GM21381 (cell line): ENCODE measurements at regions not wholly inside any gene's neighbourhood (a gene's known extent, or its start where the extent isn't known, plus 50 kb on each side); places are given as distances from the start of the nearest gene placed in this dataset.

Experiments
- ATAC-seq: cut with Tn5 transposase; IDR thresholded peaks from one replicate; pipeline ENCODE4 v1.9.1; 2021; ENCODE audit warnings: mild to moderate bottlenecking, moderate library complexity; ENCODE audit not compliant: unreplicated experiment

DNA sequence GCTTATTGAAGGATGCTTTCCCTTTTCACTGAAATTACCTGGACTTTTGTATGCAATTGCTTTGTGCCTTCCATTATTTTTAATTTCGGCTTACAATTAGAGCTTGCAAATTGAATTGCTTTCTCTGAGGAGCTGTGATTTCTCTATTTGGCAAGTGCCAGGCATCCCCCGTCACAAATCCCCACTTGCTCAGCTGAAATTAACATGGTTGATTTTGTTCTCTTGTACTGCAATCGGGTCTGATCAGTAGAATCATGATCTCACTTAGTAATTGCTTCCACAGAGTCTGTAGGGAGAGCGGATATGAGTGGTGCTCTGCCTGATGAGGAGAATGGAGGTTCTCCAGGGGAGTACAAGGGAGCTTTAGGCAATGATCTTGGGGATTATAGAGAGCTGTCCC, 495.5 kb upstream of the SGCD start:
- no peak for ATAC-seq

DNA sequence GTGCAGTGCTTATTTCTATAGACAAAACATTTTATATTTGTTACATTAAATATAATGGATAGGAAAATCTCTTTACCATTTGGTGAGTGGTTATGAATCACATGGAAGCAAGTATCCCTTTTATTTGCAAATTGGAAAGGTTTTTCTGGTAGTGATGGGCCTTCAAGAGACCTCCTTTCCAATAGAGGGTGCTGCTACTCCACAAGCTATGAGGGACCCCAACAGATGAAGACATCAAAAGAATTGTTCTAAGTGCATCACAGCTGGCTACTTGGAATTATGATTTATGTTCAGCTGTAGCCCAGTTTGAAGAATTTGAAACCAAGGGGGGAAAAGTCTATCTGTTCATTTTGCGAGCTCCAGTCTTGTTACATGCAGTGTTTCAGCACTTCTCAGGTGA, 493.7 kb upstream of the SGCD start:
- no peak for ATAC-seq

DNA sequence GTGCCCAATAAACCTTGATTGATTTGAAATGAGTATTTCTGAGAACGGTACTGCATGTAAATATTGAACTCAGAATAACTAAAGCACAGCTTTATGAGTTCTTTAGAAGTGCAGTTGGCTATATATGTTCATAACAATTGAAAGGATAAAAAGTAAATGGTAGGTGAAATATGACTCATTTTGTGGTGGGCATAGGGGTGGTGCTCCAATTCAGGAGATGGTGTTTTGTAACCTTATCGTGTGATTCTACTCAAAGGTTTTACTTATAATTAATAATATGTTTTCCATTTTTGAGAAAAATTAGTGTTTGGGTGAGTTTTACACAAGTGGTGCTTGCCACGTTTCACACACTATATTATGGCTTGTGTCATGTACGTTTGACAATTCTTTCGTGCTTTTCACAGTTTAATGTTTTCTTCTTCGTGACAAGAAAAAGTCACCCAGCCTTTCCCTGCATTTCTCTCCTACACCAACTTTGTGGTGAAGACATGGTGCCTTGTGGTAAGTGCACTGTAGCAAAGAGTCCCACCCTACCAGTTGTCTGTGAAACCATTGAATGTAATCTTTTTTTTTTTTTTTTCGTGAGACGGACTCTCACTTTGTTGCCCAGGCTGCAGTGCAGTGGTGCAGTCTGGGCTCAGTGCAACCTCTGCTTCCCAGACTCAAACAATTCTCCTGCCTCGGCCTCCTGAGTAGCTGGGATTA, 492.5 kb upstream of the SGCD start:
- ATAC-seq: no peak

DNA sequence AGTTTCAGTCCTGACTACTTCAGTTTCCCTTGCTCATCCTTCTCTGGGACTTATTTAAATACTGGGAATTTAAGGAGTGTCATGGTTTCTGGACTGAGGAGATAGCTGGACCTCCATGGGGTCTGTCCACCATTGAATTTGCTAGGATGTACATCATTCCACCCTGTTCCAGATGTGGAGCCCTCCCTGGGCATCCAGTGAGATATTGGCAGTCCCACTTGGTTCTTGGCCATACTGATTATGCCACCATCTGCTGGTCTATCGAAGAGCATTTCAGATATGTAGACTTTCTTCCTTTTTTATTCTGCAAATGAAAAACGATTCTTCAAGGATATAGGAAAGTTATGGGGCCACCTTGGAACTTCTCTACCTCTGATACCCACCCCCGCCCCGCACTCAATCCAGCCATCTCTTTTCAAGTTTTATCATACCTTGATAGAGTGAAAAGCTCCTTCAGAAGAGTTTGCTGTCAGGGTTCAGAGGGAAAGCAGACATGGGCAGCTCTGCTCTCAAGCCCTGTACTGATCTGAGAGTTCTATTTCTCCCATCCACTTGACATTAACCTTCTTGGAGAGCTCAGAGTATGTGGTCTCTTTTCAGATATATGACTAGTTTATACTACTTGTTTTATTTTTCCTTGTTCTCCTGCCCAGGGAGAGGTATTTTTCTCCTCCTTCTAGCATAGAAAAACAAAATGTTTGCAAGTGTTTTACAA, 490.7 kb upstream of the SGCD start:
- no peak for ATAC-seq

DNA sequence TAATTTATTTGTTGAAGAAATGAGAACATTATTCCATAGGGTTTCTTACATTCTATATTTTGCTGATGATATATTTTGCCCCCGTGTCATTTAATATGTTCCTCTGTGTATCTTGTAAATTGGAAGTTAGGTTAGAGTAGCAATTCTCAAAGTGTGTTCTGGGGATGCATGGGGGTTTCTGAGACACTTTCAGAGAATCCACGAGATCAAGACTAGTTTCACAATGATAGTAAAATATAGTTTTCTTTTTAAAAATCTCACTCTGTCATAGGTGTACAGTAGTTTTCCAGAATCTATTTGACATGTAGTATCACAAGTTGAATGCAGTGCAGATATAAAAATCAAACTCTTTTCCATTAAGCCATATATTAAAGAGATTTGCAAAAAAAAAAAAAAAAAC, 488.6 kb upstream of the SGCD start:
- no peak for ATAC-seq

DNA sequence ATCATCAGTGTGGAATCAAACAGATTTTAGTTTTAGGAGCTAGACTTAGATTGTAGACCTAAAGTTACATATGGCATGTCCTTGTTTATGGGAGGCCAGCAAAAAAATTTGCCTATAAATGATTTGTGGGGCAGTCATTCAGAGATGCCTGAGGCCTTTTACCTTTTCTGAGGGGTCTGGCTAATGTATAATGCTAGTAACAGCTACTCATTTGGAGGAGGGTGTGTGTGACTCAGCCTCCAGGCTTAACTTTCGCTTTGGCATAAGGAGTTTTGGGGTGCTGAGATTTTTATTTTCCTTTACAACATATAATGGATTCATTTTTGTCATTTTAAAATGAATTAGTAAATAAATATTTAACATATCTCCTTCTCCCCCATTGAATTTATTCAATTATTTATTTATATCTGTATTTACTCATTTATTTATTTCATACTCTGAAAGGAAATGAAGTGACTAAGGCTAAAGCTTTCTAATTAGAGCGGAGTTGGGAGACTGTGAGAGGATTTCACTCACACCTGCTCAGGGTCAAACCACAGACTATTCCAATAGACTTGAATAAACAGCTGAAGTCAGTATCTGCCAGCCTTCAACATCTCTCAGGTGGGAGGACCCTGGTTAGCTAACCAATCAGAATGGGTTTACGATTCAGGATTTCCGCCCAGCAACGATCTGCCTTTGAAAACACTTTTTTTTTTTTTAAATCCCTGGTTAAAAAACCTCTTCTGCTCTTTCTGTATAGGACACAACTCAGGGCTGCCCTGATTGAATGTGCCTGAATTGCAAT, 487.5 kb upstream of the SGCD start:
- ATAC-seq: no peak

DNA sequence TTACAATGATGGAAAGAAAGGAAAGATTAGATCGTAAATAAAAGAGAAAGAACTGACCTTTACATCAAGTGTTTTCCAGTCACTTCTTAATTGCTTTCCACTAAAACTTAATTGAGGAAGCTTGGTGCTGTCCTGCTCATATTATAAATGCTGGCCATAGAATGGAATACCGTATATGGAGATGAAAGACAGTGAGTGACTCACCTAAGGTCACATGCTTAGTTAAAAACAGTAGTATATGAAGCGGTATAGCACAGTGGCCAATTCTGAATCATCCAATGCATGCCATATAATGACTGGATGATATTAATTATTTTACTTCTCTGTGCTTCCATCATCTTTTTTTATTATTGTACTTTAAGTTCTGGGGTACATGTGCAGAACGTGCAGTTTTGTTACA, 482.4 kb upstream of the SGCD start:
- no peak for ATAC-seq

DNA sequence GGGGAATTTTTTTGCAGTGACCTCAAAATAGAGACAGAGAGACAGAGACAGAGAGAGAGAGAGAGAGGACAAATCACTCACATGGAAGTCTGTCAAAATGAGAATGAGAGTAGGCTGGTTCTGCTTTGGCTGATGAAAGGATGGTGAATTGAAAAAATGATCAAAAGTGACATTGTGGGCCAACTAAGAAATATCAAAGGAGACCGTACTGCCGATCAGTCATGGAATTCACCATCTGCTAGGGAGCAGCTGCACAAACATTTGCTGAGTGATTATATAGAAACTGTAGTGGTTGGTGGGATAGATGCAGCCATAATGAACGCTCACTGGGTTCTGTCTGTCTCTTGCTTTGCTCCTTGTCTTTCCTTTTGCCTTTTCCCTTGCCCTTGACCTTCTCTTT, 476.6 kb upstream of the SGCD start:
- no peak for ATAC-seq

DNA sequence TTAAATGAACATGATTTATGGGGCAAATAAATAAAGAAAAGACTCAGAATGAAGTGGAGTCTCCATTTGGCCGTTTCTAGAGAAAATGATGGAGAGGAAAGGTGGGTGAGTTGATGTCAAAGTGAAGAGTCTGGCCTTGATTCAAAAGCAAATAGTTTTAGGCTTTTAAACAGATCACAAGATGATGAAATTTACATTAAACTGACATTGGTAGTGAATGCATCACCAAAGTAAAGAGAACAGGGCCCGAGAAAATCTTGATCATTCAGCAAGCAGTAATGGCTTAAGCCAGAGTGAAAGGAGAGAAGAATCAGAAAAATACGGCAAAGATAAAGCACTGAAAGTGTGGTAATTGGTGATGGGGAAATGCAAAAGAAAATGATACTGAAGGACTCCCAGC, 460.0 kb upstream of the SGCD start:
- no peak for ATAC-seq

DNA sequence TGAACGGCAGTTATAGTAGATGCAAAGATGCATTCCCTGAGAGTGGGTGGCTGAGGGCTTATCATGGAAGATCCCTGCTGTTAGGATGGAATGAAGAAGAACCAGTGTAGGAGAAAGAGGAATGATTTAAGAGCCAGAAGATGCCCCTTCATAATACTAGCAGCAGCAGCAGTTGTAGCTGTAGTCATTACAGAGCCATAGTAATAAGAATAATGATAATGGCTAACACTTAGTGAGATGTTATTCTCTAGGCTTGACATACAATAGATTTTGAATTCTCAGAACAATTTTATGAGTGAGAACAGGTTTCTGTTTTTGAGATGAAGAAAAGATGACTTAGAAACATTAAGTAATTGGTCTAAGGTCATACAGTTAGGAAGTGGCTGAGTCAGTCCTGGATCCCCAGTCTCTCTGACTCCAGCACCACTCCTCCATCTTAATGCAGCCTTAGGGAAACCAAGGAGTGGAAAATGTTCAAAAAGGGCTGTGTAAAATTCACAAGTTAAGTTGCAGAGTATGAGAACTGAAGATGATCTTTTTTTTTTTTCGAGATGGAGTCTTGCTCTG, 459.4 kb upstream of the SGCD start:
- ATAC-seq: no peak

DNA sequence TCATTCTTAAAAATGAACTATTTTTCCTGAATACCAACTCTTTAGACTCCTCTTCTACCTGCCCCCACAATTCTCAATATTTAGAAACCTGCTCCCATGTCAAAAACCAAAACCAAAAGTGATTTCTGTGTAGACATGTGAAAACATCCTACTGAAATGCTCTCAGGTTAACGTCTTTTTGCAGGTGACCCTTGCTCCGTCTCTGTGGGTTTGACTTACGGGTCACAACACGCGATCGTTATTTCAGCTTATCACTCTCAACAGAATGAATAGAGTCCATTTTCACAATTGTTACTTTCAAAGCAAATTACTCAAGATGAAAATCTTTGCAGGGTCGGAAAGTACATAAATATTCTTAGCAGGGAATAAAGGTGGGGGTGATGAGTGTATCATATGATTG, 456.3 kb upstream of the SGCD start:
- no peak for ATAC-seq

DNA sequence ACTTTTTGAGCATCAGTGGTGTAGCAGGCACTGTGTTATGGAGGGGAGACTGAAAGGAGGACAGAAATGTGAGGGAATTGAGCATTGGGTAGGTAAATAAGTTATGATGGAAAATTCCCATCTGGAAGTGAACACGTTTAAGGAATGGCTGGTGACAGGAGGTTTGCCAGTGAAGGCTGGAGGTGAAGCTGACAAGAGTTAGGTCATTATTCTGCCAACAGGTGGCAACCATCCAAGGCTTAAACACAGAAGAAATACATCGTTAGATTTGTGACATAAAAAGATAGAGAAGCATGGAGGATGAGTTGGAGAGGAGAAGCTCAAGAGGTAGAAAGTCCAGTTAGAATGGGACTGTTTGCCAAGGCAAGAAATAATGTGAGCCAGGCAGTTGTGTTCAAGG, 455.3 kb upstream of the SGCD start:
- ATAC-seq: no peak

DNA sequence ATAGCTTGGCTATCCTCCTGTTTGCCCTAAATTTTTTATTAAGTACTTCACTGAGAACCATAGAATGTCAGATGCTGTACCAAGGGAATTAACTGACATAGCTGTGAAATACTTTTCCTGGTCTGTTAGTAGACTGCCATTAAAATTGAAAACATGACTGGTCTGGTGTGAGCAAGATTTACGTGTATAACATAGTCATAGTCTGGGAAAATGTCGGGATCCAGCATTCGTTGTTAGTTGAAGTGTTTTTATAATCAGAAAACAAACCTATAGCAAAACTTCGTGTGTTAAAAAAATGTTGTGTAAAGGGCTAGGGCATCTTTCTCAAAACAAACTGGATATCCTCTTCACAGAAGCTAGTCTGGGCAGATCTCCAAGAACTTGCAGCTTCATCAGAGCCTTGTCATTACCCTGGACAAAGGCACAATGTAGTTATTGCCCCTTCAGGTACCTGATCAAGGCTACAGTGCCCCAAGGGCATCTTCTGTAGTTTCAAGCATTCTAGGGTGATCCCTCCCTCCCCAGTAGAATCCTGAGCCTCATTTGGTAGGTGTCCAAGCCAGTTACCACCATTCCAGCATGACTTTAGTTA, 454.2 kb upstream of the SGCD start:
- no peak for ATAC-seq

DNA sequence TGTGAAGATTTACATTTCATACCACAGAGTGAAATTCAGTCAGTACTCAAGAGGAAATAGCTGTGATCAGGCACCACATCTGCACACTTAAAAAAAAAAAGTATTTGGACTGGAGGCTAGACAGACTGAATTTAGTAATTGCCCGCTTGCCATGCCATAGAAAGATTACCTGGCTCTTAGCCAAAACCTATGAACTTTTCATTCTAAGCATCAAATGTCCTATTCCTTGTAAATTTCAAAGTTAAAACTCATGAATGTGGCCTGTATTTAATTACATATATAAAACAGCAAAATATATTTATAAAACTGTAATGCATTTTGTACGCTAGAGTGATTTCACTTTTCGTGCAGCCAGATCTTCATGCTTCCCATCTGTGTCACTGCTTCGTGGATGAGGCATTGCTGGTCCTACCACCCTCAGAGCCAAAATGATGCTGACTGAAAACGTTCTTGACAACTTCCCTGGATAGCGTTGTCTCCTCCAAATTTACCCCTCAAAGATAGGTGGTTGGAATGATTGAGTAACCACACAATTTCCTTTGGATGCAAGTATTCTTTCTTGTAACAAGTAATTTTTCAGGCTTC, 447.9 kb upstream of the SGCD start:
- no peak for ATAC-seq

DNA sequence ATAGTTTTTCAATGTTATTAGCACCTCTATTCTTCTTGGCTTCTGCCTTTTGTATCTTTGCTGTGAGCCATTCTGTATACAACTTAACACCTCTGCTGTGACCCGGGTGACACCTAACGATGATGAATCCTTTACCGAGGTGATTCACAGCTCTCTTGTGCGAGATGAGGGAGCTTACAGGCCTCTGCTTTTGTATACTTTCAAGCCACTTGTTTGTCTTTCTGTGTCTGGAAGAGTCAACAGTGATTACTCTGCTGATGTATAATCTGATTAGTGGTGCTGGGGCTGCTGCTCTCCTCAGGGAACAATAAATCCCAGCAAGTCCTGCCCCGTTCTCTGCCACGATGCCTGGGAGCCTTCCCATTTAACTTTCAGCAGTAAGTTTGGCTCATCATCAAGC, 442.9 kb upstream of the SGCD start:
- ATAC-seq: no peak

DNA sequence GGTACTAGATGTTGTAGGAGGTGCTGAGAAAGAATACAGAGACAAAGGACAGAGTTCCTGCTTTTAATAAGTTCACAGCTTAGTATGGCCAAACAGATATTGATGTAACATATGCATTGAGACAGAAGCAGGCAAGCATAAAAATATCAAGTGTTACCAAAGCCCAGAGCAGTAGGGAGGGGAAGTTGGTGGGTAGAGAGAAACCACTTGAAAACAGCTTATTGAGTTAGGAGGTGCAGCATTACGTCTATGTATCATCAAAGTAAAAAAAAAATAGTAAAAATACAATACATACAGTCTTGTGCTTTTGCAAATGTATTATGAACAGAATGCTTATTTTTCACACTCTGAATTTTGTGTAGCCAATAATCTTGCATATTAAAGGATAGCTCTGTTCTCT, 441.8 kb upstream of the SGCD start:
- no peak for ATAC-seq

DNA sequence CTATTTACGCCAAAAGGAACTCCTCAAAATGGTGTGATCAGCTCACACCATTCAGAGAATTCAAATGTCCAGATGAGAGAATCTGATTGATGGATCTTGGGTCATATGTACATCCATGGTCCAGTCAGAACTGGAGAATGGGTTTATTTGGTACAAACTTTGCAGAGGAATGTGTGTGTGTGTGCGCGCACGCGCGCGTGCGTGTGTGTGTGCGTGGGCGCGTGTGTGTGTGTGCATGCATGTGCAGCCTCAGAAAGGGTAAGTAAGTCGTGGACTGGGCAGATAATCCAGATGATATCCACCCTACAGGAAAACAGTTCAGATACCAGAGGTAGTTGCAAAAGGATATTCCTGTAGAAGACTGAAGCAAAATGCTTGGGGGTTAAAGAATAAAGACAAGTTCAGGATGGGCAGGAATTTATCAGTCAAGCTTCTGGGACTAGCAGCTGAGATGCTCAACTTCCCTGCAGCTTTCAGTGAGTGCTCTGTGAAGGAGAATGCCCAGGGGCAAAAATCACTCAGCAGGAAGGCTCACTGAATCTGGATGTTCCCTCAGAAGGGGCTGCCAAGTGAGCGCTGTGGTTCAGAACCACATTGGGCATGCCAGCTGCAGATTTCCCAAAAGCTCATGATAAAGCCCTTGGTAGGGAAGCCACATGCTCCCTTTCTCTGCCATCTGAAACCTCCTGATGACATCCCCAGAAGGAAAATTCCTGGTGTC, 440.5 kb upstream of the SGCD start:
- ATAC-seq: no peak

DNA sequence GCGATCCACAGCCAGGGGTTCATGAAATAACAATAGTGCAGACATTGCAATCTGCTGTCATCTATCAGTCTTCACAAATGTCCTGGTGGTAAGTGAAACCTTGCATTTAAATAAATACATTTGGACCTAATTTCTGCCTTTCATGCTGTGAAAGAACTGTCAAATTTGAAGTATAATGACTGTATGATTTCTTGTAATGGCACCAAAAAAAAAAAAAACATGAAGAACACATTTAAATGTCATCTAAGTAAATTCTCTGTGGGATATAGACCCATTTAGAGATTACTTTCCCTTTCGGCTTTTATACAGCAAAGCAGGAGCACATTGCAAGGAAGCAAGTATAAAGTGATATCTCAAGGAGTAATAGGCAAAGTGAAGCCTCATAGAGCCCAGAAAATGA, 431.5 kb upstream of the SGCD start:
- no peak for ATAC-seq

DNA sequence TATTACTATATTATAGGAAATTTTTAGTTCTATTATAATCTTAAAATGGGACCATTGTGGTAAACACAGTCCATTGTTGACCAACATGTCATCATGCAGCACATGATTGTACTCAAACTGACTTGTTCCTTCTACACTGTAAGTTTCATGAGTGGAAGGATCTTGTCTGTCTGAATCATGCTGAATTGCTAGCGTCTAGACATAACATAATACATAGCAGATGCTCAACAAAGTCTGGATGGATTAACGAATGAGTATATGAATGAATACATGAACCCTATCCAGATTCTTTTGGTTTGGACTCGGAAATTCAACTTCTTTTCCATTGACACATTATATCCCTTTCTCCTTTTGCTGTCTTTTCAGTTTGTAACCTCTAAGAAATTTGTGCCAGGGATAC, 429.2 kb upstream of the SGCD start:
- no peak for ATAC-seq

DNA sequence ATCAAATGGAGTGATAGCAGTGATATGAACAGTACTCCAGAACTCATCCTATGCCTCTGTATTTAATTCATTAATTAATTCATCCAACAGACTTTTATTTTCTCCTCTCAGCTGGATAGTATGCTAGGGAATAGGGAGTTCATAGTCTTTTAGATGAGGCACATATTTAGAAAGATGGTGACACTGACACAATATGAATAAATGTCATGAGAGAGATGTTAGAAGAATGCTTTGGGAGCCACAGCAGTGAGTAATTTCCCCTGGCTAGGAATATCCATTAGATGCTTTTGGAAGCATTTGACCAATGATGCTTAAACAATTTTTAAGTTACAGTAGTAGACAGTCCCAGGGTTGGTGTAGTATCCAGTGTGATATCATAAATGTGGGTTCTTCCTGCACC, 428.7 kb upstream of the SGCD start:
- no peak for ATAC-seq
